ENCODE measurements at regions not wholly inside any gene's neighbourhood (a gene's known extent, or its start where the extent isn't known, plus 50 kb on each side); places are given as distances from the start of the nearest gene placed in this dataset.

GRCh38 chr5:18195910-18196309 lies 561.6 kb downstream of the TAF11L14 start:
- H3K36me3 Mint-ChIP-seq (ENCODE audit: insufficient read depth, unreplicated experiment), result no peaks in the 10 kb centered on the region
- peaks cover 20% of the 10 kb centered on the region for H3K9me3 Mint-ChIP-seq (ENCODE audit: unreplicated experiment)
- Histone ChIP-seq H3K4me3 (ENCODE audit: low read depth, low read length) (no peak overlapping the region), H3K36me3 (ENCODE audit: control insufficient read depth, insufficient read depth, low read length) (no peaks in the 10 kb centered on the region), H3K9me3 (peaks cover 2% of the 10 kb centered on the region; the same call in 1 of the 2 replicates), H3K4me1 (no peaks in the 10 kb centered on the region), H3K27me3 (replicated peaks; ENCODE audit: control insufficient read depth, insufficient read depth, low read length) (no peaks in the 10 kb centered on the region)
- H3K4me3 Mint-ChIP-seq (ENCODE audit: unreplicated experiment), result no peak overlapping the region
- ChIA-PET POLR2A (no interaction called here), CTCF (no interaction called here)
- no peak for DNase-seq
- no TSS peak for BruUV-seq (replicated peaks)
- no peak overlapping the region for H3K27ac Mint-ChIP-seq (ENCODE audit: unreplicated experiment)
- H3K4me1 Mint-ChIP-seq (ENCODE audit: low read depth, unreplicated experiment), result no peaks in the 10 kb centered on the region
- H3K27me3 Mint-ChIP-seq (ENCODE audit: insufficient read depth, unreplicated experiment), result no peaks in the 10 kb centered on the region
- intact Hi-C loops (cut with micrococcal nuclease; ENCODE audit: unreplicated experiment), result no loop called here
- TF ChIP-seq, protein P1, sequence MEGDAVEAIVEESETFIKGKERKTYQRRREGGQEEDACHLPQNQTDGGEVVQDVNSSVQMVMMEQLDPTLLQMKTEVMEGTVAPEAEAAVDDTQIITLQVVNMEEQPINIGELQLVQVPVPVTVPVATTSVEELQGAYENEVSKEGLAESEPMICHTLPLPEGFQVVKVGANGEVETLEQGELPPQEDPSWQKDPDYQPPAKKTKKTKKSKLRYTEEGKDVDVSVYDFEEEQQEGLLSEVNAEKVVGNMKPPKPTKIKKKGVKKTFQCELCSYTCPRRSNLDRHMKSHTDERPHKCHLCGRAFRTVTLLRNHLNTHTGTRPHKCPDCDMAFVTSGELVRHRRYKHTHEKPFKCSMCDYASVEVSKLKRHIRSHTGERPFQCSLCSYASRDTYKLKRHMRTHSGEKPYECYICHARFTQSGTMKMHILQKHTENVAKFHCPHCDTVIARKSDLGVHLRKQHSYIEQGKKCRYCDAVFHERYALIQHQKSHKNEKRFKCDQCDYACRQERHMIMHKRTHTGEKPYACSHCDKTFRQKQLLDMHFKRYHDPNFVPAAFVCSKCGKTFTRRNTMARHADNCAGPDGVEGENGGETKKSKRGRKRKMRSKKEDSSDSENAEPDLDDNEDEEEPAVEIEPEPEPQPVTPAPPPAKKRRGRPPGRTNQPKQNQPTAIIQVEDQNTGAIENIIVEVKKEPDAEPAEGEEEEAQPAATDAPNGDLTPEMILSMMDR (IDR thresholded peaks at IDR 0.05; ENCODE audit: insufficient read depth in 1 of 2, low read depth in 1 of 2, low read length in 1 of 2, severe bottlenecking in 1 of 2, unreplicated experiment in 1 of 2), result no peak

- Histone ChIP-seq H3K4me1 (no peaks in the 10 kb centered on the region), H3K27me3 (replicated peaks; ENCODE audit: control insufficient read depth, insufficient read depth, low read length) (no peaks in the 10 kb centered on the region), H3K9me3 (peaks cover 2% of the 10 kb centered on the region; the same call in 1 of the 2 replicates), H3K4me3 (ENCODE audit: low read depth, low read length) (no peak overlapping the region), H3K36me3 (ENCODE audit: control insufficient read depth, insufficient read depth, low read length) (no peaks in the 10 kb centered on the region)
- Mint-ChIP-seq H3K27ac (ENCODE audit: unreplicated experiment) (no peak overlapping the region), H3K9me3 (ENCODE audit: unreplicated experiment) (peaks cover 20% of the 10 kb centered on the region), H3K4me1 (ENCODE audit: low read depth, unreplicated experiment) (no peaks in the 10 kb centered on the region), H3K4me3 (ENCODE audit: unreplicated experiment) (no peak overlapping the region), H3K27me3 (ENCODE audit: insufficient read depth, unreplicated experiment) (no peaks in the 10 kb centered on the region), H3K36me3 (ENCODE audit: insufficient read depth, unreplicated experiment) (no peaks in the 10 kb centered on the region)
- TF ChIP-seq, protein P1 (IDR thresholded peaks at IDR 0.05; ENCODE audit: insufficient read depth in 1 of 2, low read depth in 1 of 2, low read length in 1 of 2, severe bottlenecking in 1 of 2, unreplicated experiment in 1 of 2), result no peak
- no peak for DNase-seq
- intact Hi-C loops (cut with micrococcal nuclease; ENCODE audit: unreplicated experiment), result no loop called here
- POLR2A ChIA-PET, result no interaction called here
- CTCF ChIA-PET, result no interaction called here
- BruUV-seq (replicated peaks), result no TSS peak
Observed at GRCh38 chr5:18197734-18198133, 563.5 kb downstream of the TAF11L14 start.

- Mint-ChIP-seq H3K27ac (ENCODE audit: unreplicated experiment) (no peak overlapping the region), H3K36me3 (ENCODE audit: insufficient read depth, unreplicated experiment) (no peaks in the 10 kb centered on the region), H3K4me1 (ENCODE audit: low read depth, unreplicated experiment) (no peaks in the 10 kb centered on the region), H3K27me3 (ENCODE audit: insufficient read depth, unreplicated experiment) (no peaks in the 10 kb centered on the region), H3K4me3 (ENCODE audit: unreplicated experiment) (no peak overlapping the region), H3K9me3 (ENCODE audit: unreplicated experiment) (peaks cover 14% of the 10 kb centered on the region)
- TF ChIP-seq, protein P1 (IDR thresholded peaks at IDR 0.05; ENCODE audit: insufficient read depth in 1 of 2, low read depth in 1 of 2, low read length in 1 of 2, severe bottlenecking in 1 of 2, unreplicated experiment in 1 of 2), result no peak
- Histone ChIP-seq H3K4me3 (ENCODE audit: low read depth, low read length) (no peak overlapping the region), H3K27me3 (replicated peaks; ENCODE audit: control insufficient read depth, insufficient read depth, low read length) (no peaks in the 10 kb centered on the region), H3K9me3 (no peaks in the 10 kb centered on the region; the same call in 1 of the 2 replicates), H3K4me1 (no peaks in the 10 kb centered on the region), H3K36me3 (ENCODE audit: control insufficient read depth, insufficient read depth, low read length) (no peaks in the 10 kb centered on the region)
- no TSS peak for BruUV-seq (replicated peaks)
- DNase-seq, result no peak
- CTCF ChIA-PET, result no interaction called here
- POLR2A ChIA-PET, result no interaction called here
- intact Hi-C loops (cut with micrococcal nuclease; ENCODE audit: unreplicated experiment), result no loop called here
Observed at GRCh38 chr5:18202164-18202563, 567.9 kb downstream of the TAF11L14 start.
